ENCODE measurements at regions not wholly inside any gene's neighbourhood (a gene's known extent, or its start where the extent isn't known, plus 50 kb on each side); places are given as distances from the start of the nearest gene placed in this dataset.
"Not testable (repeated sequence)": the region's sequence is repeated elsewhere in the genome, so short reads cannot be mapped to it uniquely, and the experiment has no call there.

DNA sequence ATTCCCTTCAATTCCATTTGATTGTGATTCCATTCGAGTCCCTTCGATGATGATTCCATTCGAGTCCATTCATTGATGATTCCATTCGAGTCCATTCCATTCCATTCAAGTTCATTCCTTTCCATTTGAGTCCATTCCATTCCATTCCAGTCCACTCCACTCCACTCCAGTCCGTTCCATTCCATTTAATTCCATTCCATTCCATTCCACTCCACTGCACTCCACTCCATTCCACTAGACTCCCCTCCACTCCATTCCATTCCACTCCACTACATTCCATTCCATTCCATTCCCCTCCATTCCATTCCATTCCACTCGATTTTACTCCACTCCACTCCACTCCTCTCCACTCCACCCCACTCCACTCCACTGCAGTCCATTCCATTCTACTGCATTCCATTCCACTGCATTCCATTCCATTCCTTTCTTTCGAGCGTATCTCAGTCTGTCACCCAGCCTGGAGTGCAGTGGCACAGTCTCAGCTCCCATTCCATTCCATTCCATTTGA lies 115.7 kb downstream of the ZNF92 start:
- no peak for DNase-seq (ENCODE audit: low read depth in 1 of 2, low spot score in 1 of 2)

DNA sequence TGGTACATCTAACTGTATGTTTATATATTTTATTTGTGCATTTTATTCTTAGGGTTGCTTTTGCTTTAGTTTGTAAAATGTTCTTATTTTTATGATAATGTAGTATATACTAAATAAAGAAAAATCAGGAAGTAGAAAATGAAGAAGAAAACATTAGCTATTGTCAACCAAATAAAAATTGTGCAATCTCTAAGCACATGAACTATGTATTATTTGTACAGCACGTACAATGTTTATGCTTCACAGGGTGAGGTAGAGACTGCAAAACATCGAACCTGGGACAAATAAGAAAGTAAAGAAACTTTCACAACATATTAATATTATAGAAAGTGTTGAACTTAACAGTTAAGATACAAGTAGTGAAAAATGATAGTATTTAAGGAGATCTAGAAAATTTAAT lies 123.0 kb downstream of the ZNF92 start:
- not testable (repeated sequence) for H3K27ac ChIP-seq (replicated peaks); H3K27me3 ChIP-seq (ENCODE audit: insufficient read depth, poor library complexity, severe bottlenecking); DNase-seq (ENCODE audit: low read depth in 1 of 2, low spot score in 1 of 2); H3K4me3 ChIP-seq (replicated peaks; ENCODE audit: insufficient read depth, low read length)

More for the DNA sequence above, 115.7 kb downstream of the ZNF92 start:
- no peak overlapping the region for H3K27ac ChIP-seq (replicated peaks)
- no peaks in the 10 kb centered on the region for H3K27me3 ChIP-seq (ENCODE audit: insufficient read depth, poor library complexity, severe bottlenecking)
- no peak overlapping the region for H3K4me3 ChIP-seq (replicated peaks; ENCODE audit: insufficient read depth, low read length)
- TF ChIP-seq, protein P1, sequence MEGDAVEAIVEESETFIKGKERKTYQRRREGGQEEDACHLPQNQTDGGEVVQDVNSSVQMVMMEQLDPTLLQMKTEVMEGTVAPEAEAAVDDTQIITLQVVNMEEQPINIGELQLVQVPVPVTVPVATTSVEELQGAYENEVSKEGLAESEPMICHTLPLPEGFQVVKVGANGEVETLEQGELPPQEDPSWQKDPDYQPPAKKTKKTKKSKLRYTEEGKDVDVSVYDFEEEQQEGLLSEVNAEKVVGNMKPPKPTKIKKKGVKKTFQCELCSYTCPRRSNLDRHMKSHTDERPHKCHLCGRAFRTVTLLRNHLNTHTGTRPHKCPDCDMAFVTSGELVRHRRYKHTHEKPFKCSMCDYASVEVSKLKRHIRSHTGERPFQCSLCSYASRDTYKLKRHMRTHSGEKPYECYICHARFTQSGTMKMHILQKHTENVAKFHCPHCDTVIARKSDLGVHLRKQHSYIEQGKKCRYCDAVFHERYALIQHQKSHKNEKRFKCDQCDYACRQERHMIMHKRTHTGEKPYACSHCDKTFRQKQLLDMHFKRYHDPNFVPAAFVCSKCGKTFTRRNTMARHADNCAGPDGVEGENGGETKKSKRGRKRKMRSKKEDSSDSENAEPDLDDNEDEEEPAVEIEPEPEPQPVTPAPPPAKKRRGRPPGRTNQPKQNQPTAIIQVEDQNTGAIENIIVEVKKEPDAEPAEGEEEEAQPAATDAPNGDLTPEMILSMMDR (IDR thresholded peaks at IDR 0.05; ENCODE audit: insufficient read depth, low read length): no peak
- no peak for TF ChIP-seq SPI1 (IDR thresholded peaks at IDR 0.05; ENCODE audit: borderline replicate concordance, low read depth)
- no peak for TF ChIP-seq GABPA (IDR thresholded peaks at IDR 0.05; ENCODE audit: low read depth)
- TF ChIP-seq, protein P2, sequence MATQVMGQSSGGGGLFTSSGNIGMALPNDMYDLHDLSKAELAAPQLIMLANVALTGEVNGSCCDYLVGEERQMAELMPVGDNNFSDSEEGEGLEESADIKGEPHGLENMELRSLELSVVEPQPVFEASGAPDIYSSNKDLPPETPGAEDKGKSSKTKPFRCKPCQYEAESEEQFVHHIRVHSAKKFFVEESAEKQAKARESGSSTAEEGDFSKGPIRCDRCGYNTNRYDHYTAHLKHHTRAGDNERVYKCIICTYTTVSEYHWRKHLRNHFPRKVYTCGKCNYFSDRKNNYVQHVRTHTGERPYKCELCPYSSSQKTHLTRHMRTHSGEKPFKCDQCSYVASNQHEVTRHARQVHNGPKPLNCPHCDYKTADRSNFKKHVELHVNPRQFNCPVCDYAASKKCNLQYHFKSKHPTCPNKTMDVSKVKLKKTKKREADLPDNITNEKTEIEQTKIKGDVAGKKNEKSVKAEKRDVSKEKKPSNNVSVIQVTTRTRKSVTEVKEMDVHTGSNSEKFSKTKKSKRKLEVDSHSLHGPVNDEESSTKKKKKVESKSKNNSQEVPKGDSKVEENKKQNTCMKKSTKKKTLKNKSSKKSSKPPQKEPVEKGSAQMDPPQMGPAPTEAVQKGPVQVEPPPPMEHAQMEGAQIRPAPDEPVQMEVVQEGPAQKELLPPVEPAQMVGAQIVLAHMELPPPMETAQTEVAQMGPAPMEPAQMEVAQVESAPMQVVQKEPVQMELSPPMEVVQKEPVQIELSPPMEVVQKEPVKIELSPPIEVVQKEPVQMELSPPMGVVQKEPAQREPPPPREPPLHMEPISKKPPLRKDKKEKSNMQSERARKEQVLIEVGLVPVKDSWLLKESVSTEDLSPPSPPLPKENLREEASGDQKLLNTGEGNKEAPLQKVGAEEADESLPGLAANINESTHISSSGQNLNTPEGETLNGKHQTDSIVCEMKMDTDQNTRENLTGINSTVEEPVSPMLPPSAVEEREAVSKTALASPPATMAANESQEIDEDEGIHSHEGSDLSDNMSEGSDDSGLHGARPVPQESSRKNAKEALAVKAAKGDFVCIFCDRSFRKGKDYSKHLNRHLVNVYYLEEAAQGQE (IDR thresholded peaks at IDR 0.05; ENCODE audit: insufficient replicate concordance, low read depth): no peak
- TF ChIP-seq POLR2AphosphoS5 (IDR thresholded peaks at IDR 0.05; ENCODE audit: low read depth): no peak

DNA sequence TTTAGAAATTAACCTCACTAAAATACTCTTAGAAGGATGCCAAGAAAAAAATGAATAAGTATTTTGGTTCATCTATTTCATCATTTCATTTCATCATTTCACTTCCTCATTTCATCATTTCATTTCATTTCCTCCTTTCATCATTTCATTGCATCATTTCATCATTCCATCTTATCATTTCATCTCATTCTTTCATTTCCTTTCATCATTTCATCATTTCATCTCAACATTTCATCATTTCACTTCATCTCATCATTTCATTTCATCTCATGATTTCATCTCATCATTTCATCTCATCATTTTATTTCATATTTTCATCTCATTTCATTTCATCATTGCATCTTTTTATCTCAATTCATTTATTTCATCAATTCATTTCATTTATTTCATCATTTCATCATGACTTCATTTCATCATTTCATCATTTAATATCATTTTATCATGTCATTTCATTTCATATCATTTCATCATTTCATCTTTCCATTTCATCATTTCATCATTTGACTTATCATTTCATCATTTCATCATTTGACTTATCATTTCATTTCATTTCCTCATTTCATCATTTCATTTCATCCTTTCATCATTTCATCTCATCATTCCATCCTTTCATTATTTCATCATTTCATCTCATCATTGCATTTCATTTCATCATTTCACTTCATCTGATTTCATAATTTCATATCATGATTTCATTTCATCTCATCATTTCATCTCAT lies 129.9 kb downstream of the ZNF92 start:
- H3K27me3 ChIP-seq (ENCODE audit: insufficient read depth, poor library complexity, severe bottlenecking): no peaks in the 10 kb centered on the region
- no peak overlapping the region for H3K4me3 ChIP-seq (replicated peaks; ENCODE audit: insufficient read depth, low read length)
- no peak for DNase-seq (ENCODE audit: low read depth in 1 of 2, low spot score in 1 of 2)
- H3K27ac ChIP-seq (replicated peaks): no peak overlapping the region
- TF ChIP-seq SPI1 (IDR thresholded peaks at IDR 0.05; ENCODE audit: borderline replicate concordance, low read depth): peak; percentile 12; the same call in 1 of the 2 replicates
- no peak for TF ChIP-seq POLR2AphosphoS5 (IDR thresholded peaks at IDR 0.05; ENCODE audit: low read depth)

DNA sequence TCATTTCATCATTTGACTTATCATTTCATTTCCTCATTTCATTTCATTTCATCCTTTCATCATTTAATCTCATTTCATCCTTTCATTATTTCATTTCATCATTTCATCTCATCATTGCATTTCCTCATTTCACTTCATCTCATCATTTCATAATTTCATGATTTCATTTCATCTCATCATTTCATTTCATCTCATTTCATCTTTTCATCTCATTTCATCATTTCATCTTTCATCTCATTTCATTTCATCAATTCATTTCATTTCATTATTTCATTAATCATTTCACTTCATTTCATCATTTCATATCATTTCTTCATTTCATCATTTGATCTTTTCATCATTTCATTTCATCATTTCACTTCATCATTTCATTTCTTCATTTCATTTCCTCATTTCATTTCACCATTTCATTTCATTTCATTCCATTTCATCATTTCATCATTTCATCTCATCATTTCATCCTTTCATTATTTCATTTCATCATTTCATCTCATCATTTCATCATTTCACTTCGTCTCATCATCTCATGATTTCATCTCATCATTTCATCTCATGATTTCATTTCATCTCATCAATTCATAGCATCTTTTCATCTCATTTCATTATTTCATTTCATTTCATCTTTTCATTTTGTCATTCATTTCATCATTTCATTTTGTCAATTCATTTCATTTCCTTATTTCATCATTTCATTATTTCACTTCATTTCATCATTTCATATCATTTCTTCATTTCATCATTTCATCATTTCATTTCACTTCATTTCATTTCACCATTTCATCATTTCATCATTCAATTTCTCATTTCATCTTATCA lies 131.1 kb downstream of the ZNF92 start:
- H3K27ac ChIP-seq (replicated peaks); DNase-seq (ENCODE audit: low read depth in 1 of 2, low spot score in 1 of 2); H3K4me3 ChIP-seq (replicated peaks; ENCODE audit: insufficient read depth, low read length); H3K27me3 ChIP-seq (ENCODE audit: insufficient read depth, poor library complexity, severe bottlenecking): not testable (repeated sequence)

DNA sequence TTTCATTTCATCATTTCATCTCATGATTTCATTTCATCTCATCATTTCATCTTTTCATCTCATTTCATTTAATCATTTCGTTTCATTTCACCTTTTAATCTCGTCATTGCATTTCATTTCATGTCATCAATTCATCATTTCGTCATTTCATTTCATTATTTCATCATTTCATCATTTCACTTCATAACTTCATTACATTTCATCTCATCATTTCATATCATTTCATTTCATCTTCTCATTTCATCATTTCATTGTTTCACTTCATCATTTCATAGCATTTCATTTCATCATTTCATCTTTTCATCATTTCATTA lies 131.6 kb downstream of the ZNF92 start:
- not testable (repeated sequence) for H3K27ac ChIP-seq (replicated peaks); H3K27me3 ChIP-seq (ENCODE audit: insufficient read depth, poor library complexity, severe bottlenecking); DNase-seq (ENCODE audit: low read depth in 1 of 2, low spot score in 1 of 2); H3K4me3 ChIP-seq (replicated peaks; ENCODE audit: insufficient read depth, low read length)

DNA sequence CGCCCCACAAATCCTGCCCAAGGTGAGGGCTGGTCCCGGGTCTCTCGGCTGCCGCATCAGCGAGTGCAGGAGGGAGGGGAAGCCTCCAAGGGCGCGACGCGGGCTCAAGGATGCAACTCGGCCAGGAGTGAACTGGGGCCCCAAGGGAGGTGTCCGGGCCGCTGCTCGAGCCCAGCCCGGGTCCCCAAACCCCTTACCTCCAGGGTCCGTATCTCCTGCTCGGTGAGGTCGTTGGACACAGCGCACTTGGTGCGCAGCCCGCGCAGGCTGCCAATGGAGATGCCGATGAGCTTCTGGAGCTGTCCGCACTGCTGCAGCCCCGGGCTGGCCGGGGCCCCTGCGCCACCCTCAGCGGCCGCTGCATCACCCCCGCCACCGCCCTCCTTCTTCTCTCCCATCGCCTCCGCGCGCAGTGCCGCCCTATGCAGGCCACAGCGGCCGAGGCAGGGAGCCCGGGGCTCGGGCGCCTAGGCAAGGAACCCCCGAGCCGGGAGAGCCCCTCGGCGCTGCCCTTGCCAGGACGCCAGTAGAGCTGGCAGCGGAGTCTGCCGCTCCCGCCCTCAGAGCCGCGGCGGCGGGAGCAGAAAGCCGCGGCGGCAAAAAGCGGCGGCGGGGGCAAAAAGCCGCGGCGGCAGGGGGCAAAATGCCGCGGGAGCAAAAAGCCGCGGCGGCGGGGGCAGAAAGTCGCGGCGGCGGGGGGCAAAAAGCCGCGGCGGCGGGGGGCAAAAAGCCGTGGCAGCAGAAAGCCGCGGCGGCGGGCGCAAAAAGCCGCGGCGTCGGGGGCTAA lies 135.1 kb downstream of the ZNF92 start:
- H3K27ac ChIP-seq (replicated peaks); DNase-seq (ENCODE audit: low read depth in 1 of 2, low spot score in 1 of 2): not testable (repeated sequence)
- peak overlapping the region; percentile 37 for H3K4me3 ChIP-seq (replicated peaks; ENCODE audit: insufficient read depth, low read length)

More for the DNA sequence above, 135.1 kb downstream of the ZNF92 start:
- H3K27me3 ChIP-seq (ENCODE audit: insufficient read depth, poor library complexity, severe bottlenecking): peaks cover 20% of the 10 kb centered on the region

Measured in HL-60 (cell line).